ENCODE measurements at regions not wholly inside any gene's neighbourhood (a gene's known extent, or its start where the extent isn't known, plus 50 kb on each side); places are given as distances from the start of the nearest gene placed in this dataset.

DNA sequence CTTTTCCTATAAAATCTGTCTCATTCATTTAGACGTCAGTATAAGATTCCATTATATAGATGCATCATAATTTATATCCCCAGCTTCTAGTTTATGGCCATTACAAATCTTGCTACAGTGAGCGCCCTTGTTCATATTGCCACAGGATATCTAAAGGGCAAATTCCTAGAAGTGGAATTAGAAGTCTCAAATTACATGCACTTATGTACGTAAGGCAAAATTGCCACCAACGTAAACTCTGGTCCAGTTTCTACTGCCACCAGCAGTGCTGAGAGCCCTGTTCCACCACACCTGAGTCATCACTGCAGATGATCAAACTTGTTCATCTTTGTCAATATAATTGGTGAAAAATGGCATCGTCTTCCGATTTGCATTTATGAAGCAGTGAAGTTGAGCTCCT, 90.9 kb upstream of the ID2 start:
- TF ChIP-seq CTCF (IDR thresholded peaks at IDR 0.05) (no peak), EP300 (IDR thresholded peaks at IDR 0.05) (no peak), POLR2AphosphoS5 (IDR thresholded peaks at IDR 0.05) (no peak)
